Activated CD8-positive, alpha-beta memory T cell treated with anti-CD3 and anti-CD28 coated beads, Interleukin-2, amount 50 U/mL, for 48 hours (primary cell): ENCODE measurements at regions not wholly inside any gene's neighbourhood (a gene's known extent, or its start where the extent isn't known, plus 50 kb on each side); places are given as distances from the start of the nearest gene placed in this dataset.

Source experiments
- DNase-seq: peaks from one replicate; pipeline ENCODE4 v3.0.0-alpha.2; 2020

DNA sequence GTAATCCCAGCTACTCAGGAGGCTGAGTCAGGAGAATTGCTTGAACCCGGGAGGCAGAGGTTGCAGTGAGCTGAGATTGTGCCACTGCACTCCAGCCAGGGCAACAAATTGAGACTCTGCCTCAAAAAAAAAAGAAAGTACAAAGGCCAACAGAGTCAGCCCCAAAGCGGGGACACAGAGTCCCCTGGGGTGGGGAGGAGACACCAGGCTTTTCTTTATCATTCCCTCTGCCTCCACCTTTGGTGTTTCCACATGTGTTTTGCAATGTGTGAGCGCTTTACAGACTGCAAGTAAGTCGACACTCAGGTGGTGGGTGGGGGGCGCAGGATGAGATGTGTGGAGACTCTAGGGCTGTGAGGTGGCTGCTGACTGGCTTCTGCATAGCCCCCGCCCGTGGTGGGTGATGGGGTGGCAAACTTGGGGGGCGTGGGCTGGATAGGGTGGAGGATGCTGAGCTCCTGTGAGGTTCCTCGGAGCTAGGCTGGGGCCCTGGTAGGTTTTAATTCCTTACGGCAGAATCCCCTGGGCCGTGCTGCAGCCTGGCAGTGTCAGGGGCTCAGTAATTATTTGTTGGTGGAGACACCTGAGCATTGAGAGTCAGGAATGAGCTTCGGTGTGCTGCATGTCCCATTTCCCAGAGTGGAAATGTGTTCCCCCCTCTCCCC, 177.2 kb downstream of the CTTN start:
- no peak for DNase-seq

DNA sequence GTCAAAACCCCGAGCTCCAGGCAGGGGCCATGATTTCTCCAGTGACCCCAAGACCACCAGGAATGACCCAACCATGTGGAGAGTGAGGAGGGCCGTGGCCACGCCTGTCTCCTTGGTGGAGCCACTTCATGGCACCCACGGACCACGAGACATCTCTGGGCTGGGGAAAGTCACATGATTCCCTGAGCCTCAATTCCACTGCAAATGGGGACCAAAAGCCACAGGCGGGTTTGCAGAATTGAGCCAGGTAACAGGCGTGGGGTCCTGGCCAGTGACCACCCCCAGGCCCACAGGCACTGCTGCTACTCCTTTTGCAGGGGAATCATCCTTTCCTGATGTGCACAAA, 178.9 kb downstream of the CTTN start:
- DNase-seq, result no peak

DNA sequence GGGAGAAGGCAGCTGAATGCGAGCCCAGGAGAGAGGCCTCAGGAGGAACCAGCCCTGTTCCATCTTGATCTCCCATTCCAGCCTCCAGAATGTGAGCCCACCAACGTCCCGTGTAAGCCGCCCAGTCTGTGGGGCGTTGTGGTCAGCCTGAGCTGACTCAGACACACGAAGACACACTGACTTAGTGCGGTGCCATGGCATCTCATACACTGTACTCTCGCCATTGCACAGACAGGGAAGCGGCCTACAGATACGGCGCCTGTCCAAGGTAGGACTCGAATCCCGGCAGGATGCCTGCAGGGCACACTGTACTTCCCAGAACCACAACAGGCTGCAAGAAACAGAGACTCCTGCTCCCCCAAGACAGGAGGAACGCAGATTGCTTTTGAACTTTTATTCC, 179.6 kb downstream of the CTTN start:
- DNase-seq, result no peak

DNA sequence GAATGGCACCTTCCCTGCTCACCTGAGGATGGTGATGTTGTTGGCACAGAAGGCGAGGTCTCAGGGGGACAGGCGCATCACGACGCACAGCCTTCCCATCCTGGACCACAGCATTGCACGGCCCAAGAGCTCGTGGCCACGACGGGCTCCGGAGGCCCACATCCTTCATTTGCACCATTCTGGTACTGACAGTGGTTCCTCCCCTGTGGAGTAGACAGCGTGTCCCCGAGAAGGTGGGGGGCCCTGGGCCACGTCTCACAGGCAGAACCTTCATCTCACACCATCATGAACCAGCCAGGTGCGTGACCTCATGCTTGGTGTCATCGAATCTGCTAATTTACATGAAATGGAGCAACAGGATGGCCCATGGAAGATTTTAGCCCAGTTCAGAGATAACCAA, 180.0 kb downstream of the CTTN start:
- DNase-seq, result no peak

DNA sequence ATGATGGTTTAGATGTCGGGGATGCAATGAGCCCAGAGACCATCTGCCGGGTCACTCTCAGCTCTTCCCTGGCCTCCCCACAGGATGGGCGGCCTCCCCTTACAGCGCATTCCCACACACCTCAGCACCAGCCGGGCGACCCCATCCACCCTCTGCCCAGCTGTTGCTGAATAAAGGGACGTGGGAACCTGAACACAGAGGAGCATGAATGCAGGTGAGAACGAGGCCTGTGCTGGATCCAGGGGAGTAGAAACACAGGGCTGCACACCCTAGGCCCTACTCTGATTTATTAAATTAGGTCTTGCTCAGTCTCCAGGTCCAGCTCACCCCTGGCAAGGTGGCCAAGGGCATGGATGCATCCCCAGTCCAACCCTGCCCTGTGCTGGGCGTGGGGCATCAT, 180.5 kb downstream of the CTTN start:
- DNase-seq, result no peak

DNA sequence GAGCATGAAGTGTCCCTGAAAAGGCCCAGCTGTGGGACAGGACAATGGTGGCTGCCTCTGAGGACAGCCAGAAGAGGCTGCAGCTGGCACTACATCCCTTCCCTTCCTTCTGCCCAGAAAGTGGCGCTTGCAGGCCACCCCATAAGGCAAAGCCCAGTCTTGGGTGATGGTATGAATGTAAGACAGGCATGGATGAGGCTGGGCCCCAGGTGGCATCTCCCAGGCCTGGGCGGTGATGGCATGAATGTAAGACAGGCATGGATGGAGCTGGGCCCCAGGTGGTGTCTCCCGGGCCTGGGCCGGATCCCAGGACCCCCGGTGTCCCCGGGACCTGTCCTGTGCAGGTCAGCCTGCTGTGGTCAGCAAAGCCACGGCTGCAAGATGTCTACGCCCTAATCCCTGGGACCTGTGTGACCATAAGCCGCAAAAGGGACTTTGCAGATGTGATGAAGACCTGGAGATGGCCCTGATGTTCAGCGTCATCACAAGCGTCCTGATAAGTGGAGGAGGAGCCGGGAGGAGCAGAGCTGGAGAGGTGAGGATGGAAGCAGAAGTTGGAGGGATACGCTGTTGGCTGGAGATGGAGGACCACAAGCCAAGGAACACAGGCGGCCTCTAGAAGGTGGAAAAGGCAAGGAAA, 181.1 kb downstream of the CTTN start:
- no peak for DNase-seq

DNA sequence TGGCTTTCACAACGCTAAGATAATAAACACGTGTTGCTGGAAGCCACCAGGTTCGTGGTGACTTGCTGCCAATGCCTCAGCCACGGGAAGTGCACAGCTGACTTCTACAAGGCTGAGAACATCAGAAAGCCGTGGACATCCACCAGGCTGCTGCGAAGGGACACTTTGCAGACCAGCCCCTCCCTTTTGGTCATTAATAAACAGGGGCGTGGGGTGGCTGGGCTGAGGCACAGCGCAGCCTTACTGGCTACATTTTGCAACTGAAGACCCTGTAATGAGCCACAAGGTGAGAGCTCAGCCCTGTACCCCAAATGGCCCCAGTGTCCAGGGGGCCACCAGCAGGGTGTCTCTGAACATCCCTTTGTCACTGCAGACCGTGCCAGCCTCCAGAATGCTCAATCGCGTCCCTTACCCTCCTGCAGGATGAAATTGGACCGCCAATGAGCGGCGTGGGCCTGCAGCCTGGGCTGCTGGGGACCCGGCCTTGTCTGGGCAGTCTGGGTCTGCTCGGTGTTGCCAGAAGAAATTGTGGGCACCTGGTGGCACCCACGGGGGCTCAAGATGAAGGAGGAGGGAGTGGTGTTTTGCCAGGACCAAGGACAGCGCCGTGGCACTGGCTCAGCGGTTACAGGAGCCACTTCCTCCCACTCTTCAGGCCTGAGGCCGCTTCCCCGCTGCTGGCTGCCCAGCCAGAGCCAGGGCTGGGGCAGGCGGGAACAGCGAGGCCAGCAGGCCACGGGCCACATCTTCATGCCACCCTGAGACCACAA, 181.9 kb downstream of the CTTN start:
- DNase-seq, result no peak

DNA sequence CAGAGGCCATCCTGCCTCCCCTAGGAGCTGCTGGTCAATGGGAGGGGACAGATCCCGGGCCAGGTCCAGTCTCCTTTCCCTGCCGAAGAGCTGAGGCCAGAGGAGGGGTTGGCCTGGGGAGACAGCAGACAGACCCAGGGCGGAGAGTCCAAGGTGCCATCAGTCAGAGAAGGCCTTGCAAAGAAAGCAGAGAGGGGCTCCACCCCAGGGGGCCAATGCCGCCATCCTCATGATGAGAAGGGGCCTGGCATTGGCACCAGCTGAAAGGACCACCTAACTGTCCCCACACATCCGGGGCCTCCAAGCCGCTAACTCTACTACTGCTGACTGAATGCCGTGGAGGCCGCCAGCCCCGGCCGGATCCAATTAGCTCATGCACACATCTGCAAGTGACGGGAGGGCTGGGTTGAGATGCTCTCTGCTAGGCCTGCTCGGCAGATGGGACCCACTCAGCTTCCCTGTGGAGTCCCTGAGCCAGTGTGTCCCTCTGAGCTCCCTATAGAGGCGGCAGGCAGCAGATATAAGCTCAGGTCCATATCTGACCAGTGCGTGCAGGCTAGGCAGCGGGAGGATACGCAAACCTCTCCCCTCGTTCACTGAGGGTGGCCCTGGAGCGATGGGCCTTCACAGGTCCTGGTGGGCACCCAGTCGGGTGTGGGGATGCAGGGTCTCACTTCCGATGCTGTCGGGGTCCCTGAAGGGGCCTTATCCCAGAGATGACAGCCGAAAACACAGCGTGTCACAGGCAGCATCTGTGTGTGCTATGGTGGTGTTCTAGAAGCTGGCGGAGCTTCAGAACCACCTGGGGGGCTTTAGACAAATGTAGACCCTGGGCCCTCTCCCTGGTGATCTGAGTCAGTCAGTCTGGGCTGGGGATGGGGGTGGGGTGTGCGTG, 183.9 kb downstream of the CTTN start:
- no peak for DNase-seq

DNA sequence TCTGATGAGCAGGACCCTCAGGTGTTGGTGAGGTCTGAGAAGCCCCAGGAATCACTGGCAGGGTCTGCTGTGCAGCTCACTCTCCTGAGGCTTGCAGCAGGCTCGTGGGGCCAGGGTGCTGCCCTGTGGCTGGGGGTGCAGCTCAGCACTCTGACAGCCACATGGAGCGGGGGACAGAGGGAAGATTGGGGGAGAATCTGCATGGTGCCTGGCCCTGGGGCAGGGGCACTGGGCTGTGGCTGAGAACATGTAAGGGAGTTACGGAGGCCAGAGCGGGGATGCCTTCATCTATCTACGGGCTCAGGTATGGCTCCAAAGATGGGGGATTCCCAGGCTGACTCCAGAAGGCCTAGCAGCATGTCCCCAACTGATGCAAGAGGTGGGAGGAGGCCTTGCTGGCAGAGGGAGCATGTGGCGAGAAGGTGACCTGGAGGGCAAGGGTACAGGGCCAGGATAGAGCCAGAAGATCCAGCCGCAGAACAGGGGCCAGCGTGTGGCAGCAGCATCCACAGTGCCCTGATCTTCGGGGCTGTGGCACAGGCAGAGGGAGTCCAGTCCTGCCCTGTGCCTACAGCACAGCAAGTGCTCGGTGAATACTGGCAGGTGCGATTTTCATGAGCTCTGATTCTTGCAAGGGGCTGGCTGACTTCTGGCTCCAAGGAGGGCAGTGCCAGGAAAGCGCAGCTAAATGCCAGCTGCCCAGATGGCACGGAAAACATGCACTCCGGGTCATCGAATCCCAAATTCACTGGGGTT, 184.7 kb downstream of the CTTN start:
- no peak for DNase-seq

DNA sequence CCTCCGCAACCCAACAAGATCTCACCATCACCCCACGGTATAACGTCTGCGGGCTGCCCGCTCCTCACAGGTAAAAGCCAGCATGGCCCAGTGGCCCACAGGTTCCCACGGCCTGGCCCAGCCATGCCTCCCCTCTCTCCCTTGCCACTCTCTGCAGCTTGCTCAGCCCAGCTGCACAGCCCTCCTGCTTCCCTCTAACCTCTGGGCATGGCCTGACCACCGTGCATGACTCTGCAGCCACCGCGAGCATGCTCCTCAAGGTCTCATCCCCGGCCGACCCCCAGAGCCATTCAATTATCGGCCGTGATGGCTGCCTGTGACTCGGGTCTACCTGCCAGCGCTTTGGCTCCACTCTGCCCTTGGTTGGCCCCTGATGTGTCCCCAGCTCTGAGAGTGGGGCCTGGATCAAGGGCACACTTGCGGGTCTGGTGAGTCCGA, 185.5 kb downstream of the CTTN start:
- DNase-seq, result no peak

DNA sequence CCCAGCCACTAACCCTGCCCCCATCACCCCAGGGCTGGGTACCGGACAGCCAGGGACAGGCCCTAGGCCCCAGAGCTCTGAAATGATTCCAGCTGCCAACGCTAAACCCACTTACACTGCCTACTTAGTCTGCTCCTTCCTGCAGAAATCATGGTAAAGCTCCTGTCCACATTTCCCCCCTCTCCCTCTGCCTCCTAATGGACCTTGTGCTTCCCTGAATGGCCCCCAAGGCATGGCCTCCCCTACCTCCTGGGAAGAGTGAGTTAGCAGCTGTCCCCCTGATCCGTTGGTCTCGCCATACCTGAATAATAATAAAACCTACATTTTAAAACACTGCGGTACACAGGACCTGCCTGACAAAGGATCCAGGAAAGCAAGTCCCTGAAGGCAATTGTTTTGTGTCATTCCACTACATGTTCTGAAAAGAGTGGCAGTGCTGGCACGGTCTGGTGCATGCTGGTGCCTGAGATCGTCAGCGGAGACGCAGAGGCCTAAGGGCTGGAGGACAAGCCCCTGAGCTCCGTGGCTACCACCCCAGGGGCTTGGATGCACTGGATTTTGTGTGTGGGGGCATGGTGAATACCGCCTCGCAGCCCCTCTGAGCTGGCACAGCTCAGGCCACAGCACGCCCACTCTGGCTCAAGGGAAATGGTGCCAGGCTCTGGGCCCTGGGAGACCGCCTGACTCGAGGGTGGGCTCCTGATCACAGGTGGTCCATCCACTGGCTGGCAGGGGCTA, 186.3 kb downstream of the CTTN start:
- no peak for DNase-seq

DNA sequence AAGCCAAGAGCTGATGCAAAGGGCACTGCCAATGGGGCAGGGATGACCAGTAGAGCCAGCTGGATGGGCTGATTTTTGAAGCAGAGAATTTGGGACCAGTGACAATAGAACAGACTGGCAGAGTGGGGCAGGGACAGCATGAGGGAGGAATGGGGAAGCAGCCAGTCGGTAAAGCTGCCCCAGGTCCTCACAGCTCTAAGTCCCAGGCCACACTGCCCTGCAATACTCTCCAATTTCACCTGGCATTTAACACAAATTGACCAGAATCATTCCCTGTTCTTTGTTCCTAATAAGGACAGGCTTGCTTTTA, 186.9 kb downstream of the CTTN start:
- no peak for DNase-seq

DNA sequence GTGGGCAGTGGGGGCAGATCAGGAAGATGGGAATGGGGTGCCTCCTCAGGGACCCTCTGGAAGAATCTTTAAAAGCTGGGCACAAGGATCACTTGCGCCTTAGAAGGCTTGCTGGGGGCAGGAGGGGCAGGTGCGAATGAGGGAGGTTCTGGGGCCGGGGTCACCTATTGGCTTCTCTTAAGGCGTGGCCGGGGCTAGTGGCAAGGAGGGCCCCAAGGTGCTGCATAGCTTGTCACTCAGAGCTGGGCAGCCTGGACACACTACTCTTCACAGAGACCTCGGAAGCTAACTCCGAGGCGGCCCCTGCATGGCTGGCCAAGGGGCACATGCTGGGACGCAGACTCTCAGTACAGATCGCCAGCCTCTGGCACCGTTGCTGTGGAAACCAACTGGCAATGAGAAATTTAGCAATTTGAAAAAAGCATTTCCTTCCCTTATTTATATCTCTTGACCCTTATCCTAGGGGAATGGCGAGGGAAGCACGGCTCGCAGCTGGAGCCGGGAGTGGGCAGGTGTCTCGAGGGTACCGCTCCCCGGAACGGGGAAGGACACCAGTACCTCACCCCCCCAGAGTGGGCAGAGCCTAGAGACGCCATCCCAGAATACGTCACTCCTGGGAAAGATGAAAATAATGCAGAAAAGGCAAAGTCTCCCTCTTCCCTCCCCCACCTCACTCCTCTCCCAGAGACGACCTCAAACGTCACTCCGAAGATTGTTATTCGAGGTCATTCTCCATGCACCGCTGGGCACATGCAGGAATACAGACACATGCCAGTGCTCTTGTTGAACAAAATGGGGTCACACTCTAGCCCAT, 188.1 kb downstream of the CTTN start:
- DNase-seq, result no peak

DNA sequence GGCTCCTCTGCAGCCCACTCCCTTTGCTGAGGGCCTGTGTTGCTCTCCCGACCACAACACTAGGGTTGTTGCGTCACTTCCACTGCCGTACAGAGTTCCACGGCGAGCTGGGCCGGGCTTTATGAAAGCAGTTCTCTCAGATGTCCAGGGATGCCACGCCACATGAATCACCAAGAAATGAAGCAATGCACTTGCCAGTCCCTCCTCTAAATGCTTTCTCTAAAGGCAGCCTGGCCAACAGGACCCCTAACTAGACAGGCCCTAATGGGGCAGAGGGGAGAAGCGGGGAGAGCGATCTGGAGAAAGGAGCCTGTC, 188.7 kb downstream of the CTTN start:
- DNase-seq, result no peak

DNA sequence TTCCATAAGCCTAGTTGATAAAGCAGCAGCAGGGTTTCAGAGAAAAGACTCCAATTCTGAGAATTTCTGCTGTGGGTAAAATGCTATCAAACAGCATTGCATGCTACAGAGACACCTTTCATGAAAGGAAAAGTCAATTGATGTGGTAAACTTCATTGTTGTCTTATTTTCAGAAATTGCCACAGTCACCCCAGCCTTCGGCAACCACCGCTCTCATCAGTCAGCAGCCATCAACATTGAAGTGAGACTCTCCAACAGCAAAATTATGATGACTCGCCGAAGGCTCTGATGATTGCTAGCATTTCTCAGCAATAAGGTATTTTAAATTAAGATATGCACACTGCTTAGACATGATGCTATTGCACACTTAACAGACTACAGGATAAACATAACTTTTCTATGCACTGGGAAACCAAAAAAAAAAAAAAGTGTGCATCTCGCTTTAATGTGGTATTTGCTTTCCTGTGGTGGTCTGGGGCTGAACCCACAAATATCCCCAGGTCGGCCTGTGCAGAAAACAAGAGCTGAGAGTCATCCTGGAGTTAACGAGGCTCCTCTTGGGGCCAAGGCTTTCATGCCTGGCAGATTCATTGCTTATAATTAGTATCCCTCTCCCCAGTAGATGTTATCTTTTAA, 192.1 kb downstream of the CTTN start:
- no peak for DNase-seq

DNA sequence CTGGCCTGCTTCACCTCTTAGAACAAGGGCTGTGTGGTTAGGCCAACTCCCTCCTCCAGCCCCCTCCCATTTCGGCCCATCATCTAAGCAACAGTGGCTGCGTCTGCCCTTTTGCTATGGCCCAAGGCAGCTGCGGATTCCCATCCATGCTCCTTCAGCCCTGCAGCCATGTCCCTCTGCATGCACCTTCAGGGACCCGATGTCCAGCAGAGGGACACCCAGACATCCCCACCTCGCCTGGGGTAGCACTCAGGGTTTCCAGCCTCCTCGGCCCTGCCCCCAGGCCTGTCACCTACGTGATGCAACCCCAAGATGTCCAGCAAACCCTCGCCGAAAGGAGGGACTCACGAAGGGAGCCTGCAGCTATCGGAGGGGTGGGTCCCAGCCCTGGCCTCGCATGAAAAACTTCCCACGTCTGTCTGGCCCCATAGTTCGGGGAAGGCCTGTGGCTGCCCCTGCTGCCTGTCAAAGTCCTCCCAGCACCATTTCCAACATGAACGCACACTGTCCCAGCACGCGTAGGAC, 194.4 kb downstream of the CTTN start:
- DNase-seq, result no peak

DNA sequence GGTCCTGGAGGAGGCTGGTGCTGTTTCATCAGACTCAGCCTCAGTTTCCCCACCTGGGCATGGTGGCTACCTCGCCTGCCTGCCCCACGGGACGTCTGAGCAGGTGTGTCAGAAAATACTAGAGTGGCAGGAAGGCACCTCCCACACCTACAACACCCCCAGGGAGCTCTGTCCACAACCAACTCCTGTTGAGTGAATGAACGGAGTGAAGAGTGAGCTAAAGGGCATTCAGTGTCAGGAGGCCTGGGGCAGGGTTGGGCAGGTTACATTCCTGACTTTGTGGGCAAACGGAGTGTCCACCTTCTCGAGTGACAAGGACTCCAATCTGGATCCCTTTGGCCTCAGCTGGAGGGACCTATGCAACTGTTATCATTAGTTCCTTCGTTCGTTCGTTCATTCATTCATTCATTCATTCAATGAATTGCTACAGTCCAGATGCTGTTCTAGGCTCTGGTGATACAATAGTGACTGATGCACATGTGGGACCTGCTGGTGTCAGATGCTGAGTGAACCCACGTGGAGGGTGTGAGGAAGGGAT, 195.2 kb downstream of the CTTN start:
- no peak for DNase-seq

DNA sequence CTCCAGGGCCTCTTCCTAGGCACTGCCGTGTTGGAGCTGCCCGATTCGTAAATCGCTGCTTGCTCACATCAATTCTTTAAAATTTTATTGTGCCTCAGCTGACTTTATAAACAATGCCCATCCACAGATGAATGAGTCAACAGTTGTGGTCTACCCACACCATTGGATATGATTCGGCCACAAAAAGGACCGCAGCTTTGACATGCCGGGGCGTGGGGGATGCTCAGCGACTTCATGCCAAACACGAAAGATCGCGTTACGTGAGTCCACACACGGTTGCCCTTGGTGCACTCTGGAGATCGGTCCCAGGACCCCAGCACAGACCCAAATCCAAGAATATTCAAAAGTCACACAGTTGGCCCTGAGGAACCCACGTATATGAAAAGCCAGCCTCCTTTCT, 195.7 kb downstream of the CTTN start:
- DNase-seq, result no peak

DNA sequence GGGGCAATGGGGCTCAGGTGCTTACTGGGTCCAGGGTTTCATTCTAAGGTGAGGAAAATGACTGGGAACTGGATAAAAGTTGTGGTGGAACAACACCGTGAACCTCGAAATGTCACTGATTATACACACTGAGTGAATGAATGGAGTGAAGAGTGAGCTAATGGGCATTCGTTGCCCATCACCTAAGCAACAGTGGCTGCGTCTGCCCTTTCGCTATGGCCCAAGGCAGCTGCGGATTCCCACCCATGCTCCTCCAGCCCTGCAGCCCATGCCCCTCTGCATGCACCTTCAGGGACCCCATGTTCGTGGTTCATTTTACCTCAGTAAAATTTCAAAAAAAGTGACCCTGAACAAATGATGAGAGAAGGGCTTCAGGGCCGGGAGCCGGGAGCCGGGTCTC, 196.3 kb downstream of the CTTN start:
- DNase-seq, result no peak

DNA sequence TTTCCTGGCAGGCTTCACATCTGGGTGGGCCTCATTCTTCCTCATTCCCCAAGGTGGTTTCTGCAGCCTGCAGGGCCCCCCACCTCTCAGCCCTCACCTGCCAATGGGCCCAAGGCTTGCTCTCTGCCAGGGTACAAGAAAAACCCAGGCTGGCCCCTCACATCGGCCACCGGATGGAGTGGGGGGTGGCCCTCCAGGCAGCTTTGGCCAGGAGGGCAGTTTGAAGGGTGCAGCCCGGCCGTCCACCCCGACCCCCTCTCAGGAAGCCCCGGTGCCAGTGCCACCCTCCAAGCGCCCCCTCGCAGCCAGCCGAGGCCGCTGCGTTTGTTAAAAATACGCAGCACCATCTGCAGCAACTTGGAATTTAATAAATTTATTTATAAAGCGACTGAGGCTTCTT, 196.7 kb downstream of the CTTN start:
- DNase-seq, result no peak
